ENCODE measurements at regions not wholly inside any gene's neighbourhood (a gene's known extent, or its start where the extent isn't known, plus 50 kb on each side); places are given as distances from the start of the nearest gene placed in this dataset.

DNA sequence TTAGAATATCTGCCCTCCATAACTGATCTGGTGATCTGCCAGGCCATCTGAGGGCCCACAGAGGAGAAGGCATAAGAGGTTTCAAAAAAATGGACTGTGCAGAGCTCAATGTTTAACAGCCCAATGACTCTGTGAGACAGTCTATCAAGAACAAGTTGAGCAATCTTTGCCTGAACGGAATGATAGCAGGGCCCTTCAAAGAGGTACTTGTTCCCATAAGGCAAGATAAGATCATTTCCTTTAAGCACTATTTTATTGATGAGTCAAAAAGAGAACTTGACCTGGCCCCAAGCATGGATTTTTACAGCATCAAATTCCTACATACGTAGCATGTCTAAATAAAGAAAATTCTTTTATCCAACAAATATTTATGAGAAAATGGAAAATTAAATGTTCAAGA, 182.8 kb downstream of the IDS start:
- TF ChIP-seq POLR2A (IDR thresholded peaks at IDR 0.05; ENCODE audit: low read length) = no peak
- TF ChIP-seq GATA1 (IDR thresholded peaks at IDR 0.05; ENCODE audit: low read depth, low read length) = no peak
